ENCODE measurements at regions not wholly inside any gene's neighbourhood (a gene's known extent, or its start where the extent isn't known, plus 50 kb on each side); places are given as distances from the start of the nearest gene placed in this dataset.

GRCh38 chr6:94446120-94446519, 1026.8 kb upstream of the EPHA7 start:
- Histone ChIP-seq H3K4me3 (ENCODE audit: low read length) (no peak overlapping the region), H4K20me1 (ENCODE audit: insufficient read depth) (no peaks in the 10 kb centered on the region), H3K9me3 (ENCODE audit: low read length) (no peaks in the 10 kb centered on the region), H3K27ac (ENCODE audit: low read length) (no peak overlapping the region), H3F3A (ENCODE audit: insufficient read depth, low read length, poor library complexity, severe bottlenecking) (no peaks in the 10 kb centered on the region), H3K9me2 (ENCODE audit: insufficient read depth, low read length) (no peaks in the 10 kb centered on the region), H3K36me3 (ENCODE audit: insufficient read depth, low read length) (no peaks in the 10 kb centered on the region), H3K9ac (ENCODE audit: low read length) (no peak overlapping the region), H3K27me3 (ENCODE audit: insufficient read depth, low read depth, low read length) (no peaks in the 10 kb centered on the region), H2AFZ (ENCODE audit: low read depth, low read length) (no peak overlapping the region), H3K79me2 (replicated peaks; ENCODE audit: insufficient read depth, low read length) (no peaks in the 10 kb centered on the region), H3K4me2 (ENCODE audit: low read length) (no peak overlapping the region)
- TF ChIP-seq REST (IDR thresholded peaks at IDR 0.05; ENCODE audit: borderline replicate concordance) = no peak
- no peak for TF ChIP-seq SMC3 (conservative IDR thresholded peaks at IDR 0.05; ENCODE audit: poor library complexity)
- no peak for TF ChIP-seq MXI1 (conservative IDR thresholded peaks at IDR 0.05; ENCODE audit: poor library complexity, severe bottlenecking)
- TF ChIP-seq EZH2 (IDR thresholded peaks at IDR 0.05; ENCODE audit: borderline replicate concordance, insufficient read depth, low read length, poor library complexity, severe bottlenecking) = no peak
- TF ChIP-seq POLR2AphosphoS5 (IDR thresholded peaks at IDR 0.05) = no peak
- no peak for TF ChIP-seq TAF1 (IDR thresholded peaks at IDR 0.05; ENCODE audit: low read depth)
- no peak for TF ChIP-seq CTCF (IDR thresholded peaks at IDR 0.05; ENCODE audit: poor library complexity, severe bottlenecking)
- no peak for TF ChIP-seq RAD21 (conservative IDR thresholded peaks at IDR 0.05)
- no peak for TF ChIP-seq EP300 (conservative IDR thresholded peaks at IDR 0.05; ENCODE audit: poor library complexity, severe bottlenecking)

- Histone ChIP-seq H3F3A (ENCODE audit: insufficient read depth, low read length, poor library complexity, severe bottlenecking) (no peaks in the 10 kb centered on the region), H3K27ac (ENCODE audit: low read length) (no peak overlapping the region), H3K79me2 (replicated peaks; ENCODE audit: insufficient read depth, low read length) (no peaks in the 10 kb centered on the region), H3K4me3 (ENCODE audit: low read length) (no peak overlapping the region), H3K9me3 (ENCODE audit: low read length) (no peaks in the 10 kb centered on the region), H2AFZ (ENCODE audit: low read depth, low read length) (no peak overlapping the region), H3K4me2 (ENCODE audit: low read length) (no peak overlapping the region), H4K20me1 (ENCODE audit: insufficient read depth) (no peaks in the 10 kb centered on the region), H3K36me3 (ENCODE audit: insufficient read depth, low read length) (no peaks in the 10 kb centered on the region), H3K9ac (ENCODE audit: low read length) (no peak overlapping the region), H3K9me2 (ENCODE audit: insufficient read depth, low read length) (no peaks in the 10 kb centered on the region), H3K27me3 (ENCODE audit: insufficient read depth, low read depth, low read length) (no peaks in the 10 kb centered on the region)
- TF ChIP-seq TAF1 (IDR thresholded peaks at IDR 0.05; ENCODE audit: low read depth) (no peak), CTCF (IDR thresholded peaks at IDR 0.05; ENCODE audit: poor library complexity, severe bottlenecking) (no peak)
Measured at GRCh38 chr6:94443701-94444100, 1024.3 kb upstream of the EPHA7 start.

All from neural cell (in vitro differentiated cells).